PFSK-1 (cell line): ENCODE measurements at regions not wholly inside any gene's neighbourhood (a gene's known extent, or its start where the extent isn't known, plus 50 kb on each side); places are given as distances from the start of the nearest gene placed in this dataset.

Source experiments
- FOXP2 ChIP-seq: optimal IDR thresholded peaks from 2 replicates; pipeline ENCODE3; 2011; ENCODE audit warnings: borderline replicate concordance, control low read depth, inconsistent platforms; ENCODE audit not compliant: insufficient read depth; ENCODE audit errors: extremely low read length, extremely low read depth
- POLR2AphosphoS5 ChIP-seq: IDR thresholded peaks from 2 replicates; pipeline ENCODE4 v1.6.1; 2012; ENCODE audit warnings: low read depth, mild to moderate bottlenecking, control low read depth, low read length, moderate library complexity
- REST ChIP-seq, 2 experiments: IDR thresholded peaks; 2 replicates each; pipeline versions ENCODE4 v1.6.1 to v1.8.0; 2011 to 2012; ENCODE audit warnings: low read depth in 2 of 2, low read length in 2 of 2, control low read depth in 1 of 2, inconsistent platforms in 1 of 2, mild to moderate bottlenecking in 1 of 2, moderate library complexity in 1 of 2; ENCODE audit not compliant: insufficient read depth in 1 of 2
- SIN3A ChIP-seq: IDR thresholded peaks from 2 replicates; pipeline ENCODE4 v1.6.1; 2012; ENCODE audit warnings: mild to moderate bottlenecking, low read length, moderate library complexity, borderline replicate concordance; ENCODE audit not compliant: insufficient read depth
- TAF1 ChIP-seq: IDR thresholded peaks from 2 replicates; pipeline ENCODE4 v1.6.1; 2012; ENCODE audit warnings: low read length, control low read depth, borderline replicate concordance; ENCODE audit not compliant: insufficient read depth

GRCh38 chr1:60891765-60892164 lies 190.6 kb upstream of the NFIA start:
- no peak for TF ChIP-seq FOXP2
- TF ChIP-seq POLR2AphosphoS5 = no peak
- no peak for TF ChIP-seq REST (IDR thresholded peaks at IDR 0.05; ENCODE audit: insufficient read depth in 1 of 2, low read depth in 2 of 2, low read length in 2 of 2)
- TF ChIP-seq TAF1 = no peak
- TF ChIP-seq SIN3A = no peak

- TF ChIP-seq POLR2AphosphoS5 = no peak
- no peak for TF ChIP-seq FOXP2
- no peak for TF ChIP-seq TAF1
- no peak for TF ChIP-seq SIN3A
- TF ChIP-seq REST (IDR thresholded peaks at IDR 0.05; ENCODE audit: insufficient read depth in 1 of 2, low read depth in 2 of 2, low read length in 2 of 2) = no peak
Observed at GRCh38 chr1:60891281-60891680, 191.1 kb upstream of the NFIA start.

GRCh38 chr1:60890664-60891063 lies 191.7 kb upstream of the NFIA start:
- TF ChIP-seq REST (IDR thresholded peaks at IDR 0.05; ENCODE audit: insufficient read depth in 1 of 2, low read depth in 2 of 2, low read length in 2 of 2) = no peak
- TF ChIP-seq SIN3A = no peak
- TF ChIP-seq TAF1 = no peak
- TF ChIP-seq POLR2AphosphoS5 = no peak

- no peak for TF ChIP-seq TAF1
- TF ChIP-seq SIN3A = no peak
- no peak for TF ChIP-seq REST (IDR thresholded peaks at IDR 0.05; ENCODE audit: insufficient read depth in 1 of 2, low read depth in 2 of 2, low read length in 2 of 2)
- no peak for TF ChIP-seq FOXP2
- TF ChIP-seq POLR2AphosphoS5 = no peak
Observed at GRCh38 chr1:60889709-60890108, 192.7 kb upstream of the NFIA start.

GRCh38 chr1:60888126-60888525 lies 194.2 kb upstream of the NFIA start:
- no peak for TF ChIP-seq SIN3A
- no peak for TF ChIP-seq FOXP2

- TF ChIP-seq SIN3A = no peak
- TF ChIP-seq POLR2AphosphoS5 = no peak
- no peak for TF ChIP-seq TAF1
- TF ChIP-seq REST (IDR thresholded peaks at IDR 0.05; ENCODE audit: insufficient read depth in 1 of 2, low read depth in 2 of 2, low read length in 2 of 2) = no peak
- no peak for TF ChIP-seq FOXP2
Observed at GRCh38 chr1:60886793-60887331, 195.5 kb upstream of the NFIA start.
